K562 (cell line): ENCODE measurements at regions not wholly inside any gene's neighbourhood (a gene's known extent, or its start where the extent isn't known, plus 50 kb on each side); places are given as distances from the start of the nearest gene placed in this dataset.

Experiments
- ATAC-seq: fragments of 200-7000 bp; cut with Tn5 transposase; 3 replicates; pipeline ENCODE4 v1.9.1; 2020; ENCODE audit warnings: moderate library complexity
- BruUV-seq: library from RNA; stranded (reverse); fragments of 400-500 nt; replicated peaks from 2 replicates; lab custom pipeline; 2021; lab: Mats Ljungman, UMichigan
- CTCF ChIA-PET: fragments of 300-600 bp; formaldehyde crosslinking; extraction: SDS; loops from one replicate; lab custom pipeline; 2021; ENCODE audit warnings: low intra/inter-chr PET ratio; lab: Yijun Ruan, JAX
- POLR2A ChIA-PET: fragments of 300-600, 350-650 bp; sonication (Branson Sonifier 250); formaldehyde crosslinking; extraction: SDS; loops from one replicate; lab custom pipeline; 2021; ENCODE audit warnings: antibody characterized with exemption, inconsistent platforms; lab: Yijun Ruan, JAX
- DNase-seq, 4 experiments: peaks; one replicate each; pipeline versions ENCODE4 v3.0.0 to v3.0.0-alpha.2; 2011 to 2018; ENCODE audit warnings: low spot score in 3 of 4, mixed read lengths in 3 of 4; ENCODE audit errors: extremely low read depth in 1 of 4
- FAIRE-seq: peaks from 2 replicates; lab custom pipeline; 2011; peaks lifted over from hg19 to GRCh38; lab: Jason Lieb, UNC
- H2AFZ ChIP-seq: 2 replicates; pipeline ENCODE4 v1.6.0; 2011; ENCODE audit warnings: low read depth, low read length, control low read depth, inconsistent platforms
- H3K27ac ChIP-seq: fragments of 200-600 bp; 3 replicates; pipeline ENCODE4 v1.8.0; 2011; ENCODE audit warnings: low read depth, mild to moderate bottlenecking, control low read depth, inconsistent platforms, low read length, moderate library complexity, mixed read lengths; ENCODE audit errors: extremely low read depth
- H3K27me3 ChIP-seq, 2 experiments: fragments of 300-600 bp in 1 of 2; 2 replicates in 1 of 2; 3 replicates in 1 of 2; pipeline versions ENCODE4 v1.6.0 to v1.8.0; 2011; ENCODE audit warnings: inconsistent platforms in 2 of 2, low read length in 2 of 2, mild to moderate bottlenecking in 1 of 2, mixed read lengths in 1 of 2, moderate library complexity in 1 of 2; ENCODE audit not compliant: control insufficient read depth in 2 of 2, insufficient read depth in 2 of 2
- H3K36me3 ChIP-seq: fragments of 300-600 bp; 3 replicates; pipeline ENCODE4 v1.8.0; 2011; ENCODE audit warnings: mild to moderate bottlenecking, low read length, inconsistent platforms; ENCODE audit not compliant: control insufficient read depth, insufficient read depth
- H3K4me1 ChIP-seq, 2 experiments: fragments of 200-600 bp in 1 of 2; replicated peaks in 1 of 2; 2 replicates in 1 of 2; 3 replicates in 1 of 2; pipeline versions ENCODE4 v1.5.1 to v1.8.0; 2011; ENCODE audit warnings: inconsistent platforms in 2 of 2, low read length in 2 of 2, mild to moderate bottlenecking in 1 of 2, mixed read lengths in 1 of 2, moderate library complexity in 1 of 2; ENCODE audit not compliant: control insufficient read depth in 2 of 2, insufficient read depth in 2 of 2
- H3K4me2 ChIP-seq: 2 replicates; pipeline ENCODE4 v1.6.1; 2011; ENCODE audit warnings: low read length, control low read depth, inconsistent platforms, mixed read lengths; ENCODE audit not compliant: insufficient read depth
- H3K4me3 ChIP-seq: fragments of 200-600 bp; sonication (generic), shearing (Covaris generic); 2 replicates; pipeline ENCODE4 v1.5.1; 2016; ENCODE audit warnings: control low read depth, inconsistent platforms
- H3K79me2 ChIP-seq: fragments of 200-600 bp; 3 replicates; pipeline ENCODE4 v1.8.0; 2011; ENCODE audit warnings: low read length, inconsistent platforms; ENCODE audit not compliant: control insufficient read depth, insufficient read depth
- H3K9ac ChIP-seq, 2 experiments: 2 replicates each; pipeline versions ENCODE4 v1.6.0 to v1.6.1; 2011; ENCODE audit warnings: low read depth in 2 of 2, low read length in 2 of 2, control low read depth in 1 of 2, inconsistent platforms in 1 of 2, mild to moderate bottlenecking in 1 of 2, mixed read lengths in 1 of 2; ENCODE audit not compliant: insufficient read depth in 1 of 2
- H3K9me1 ChIP-seq: one replicate; pipeline ENCODE4 v1.6.0; 2011; ENCODE audit warnings: inconsistent platforms, mild to moderate bottlenecking, low read length, moderate library complexity; ENCODE audit not compliant: control insufficient read depth, insufficient read depth
- H3K9me3 ChIP-seq: replicated peaks from 2 replicates; pipeline ENCODE4 v1.5.1; 2011; ENCODE audit warnings: low read depth, low read length, inconsistent platforms; ENCODE audit not compliant: control insufficient read depth, insufficient read depth
- H4K20me1 ChIP-seq: replicated peaks from 2 replicates; pipeline ENCODE4 v1.6.1; 2011; ENCODE audit warnings: low read length, inconsistent platforms, mixed read lengths; ENCODE audit not compliant: control insufficient read depth, insufficient read depth
- FOXA3 ChIP-seq, 2 experiments: fragments of 450-650 bp in 1 of 2; sonication (generic) in 1 of 2; formaldehyde crosslinking; IDR thresholded peaks in 1 of 2; conservative IDR thresholded peaks in 1 of 2; 2 replicates each; pipeline versions ENCODE4 v1.4.0 to v1.8.0; 2020 to 2022; ENCODE audit warnings: mild to moderate bottlenecking in 2 of 2, missing genetic modification reagents in 1 of 2
- HLTF ChIP-seq: fragments of 450-650 bp; IDR thresholded peaks from 2 replicates; pipeline ENCODE4 v1.6.1; 2016
- HNRNPL ChIP-seq: fragments of 200-400 bp; formaldehyde crosslinking; IDR thresholded peaks from 2 replicates; pipeline ENCODE4 v1.6.1; 2017; ENCODE audit warnings: low read depth, mild to moderate bottlenecking, low read length
- RBM39 ChIP-seq: fragments of 200-400 bp; formaldehyde crosslinking; optimal IDR thresholded peaks from 2 replicates; pipeline ENCODE3; 2018; ENCODE audit warnings: low read depth, low read length
- SRSF3 ChIP-seq: fragments of 200-400 bp; formaldehyde crosslinking; IDR thresholded peaks from 2 replicates; pipeline ENCODE4 v1.6.1; 2016; ENCODE audit warnings: mild to moderate bottlenecking, low read length, moderate library complexity; ENCODE audit not compliant: insufficient read depth
- ZNF212 ChIP-seq: fragments of 450-650 bp; formaldehyde crosslinking; IDR thresholded peaks from 2 replicates; pipeline ENCODE4 v1.4.0; 2020; ENCODE audit warnings: mild to moderate bottlenecking
- WGBS: fragments of 100-300 bp; shearing (Covaris generic); methylation state at CpG from one replicate; pipeline ENCODE4 v1.1.6; 2016; ENCODE audit warnings: low coverage, mixed read lengths; ENCODE audit not compliant: insufficient coverage; ENCODE audit errors: missing lambda C conversion rate; 5-methylcytosine and 5-hydroxymethylcytosine counted together
- in situ Hi-C: fragments of 300-500 bp; cut with MboI; formaldehyde crosslinking; loops from 4 replicates; pipeline ENCODE4 v1.15.0; 2018; ENCODE audit warnings: inconsistent platforms, mixed read lengths
- intact Hi-C: fragments of 100-400 bp; cut with micrococcal nuclease; formaldehyde crosslinking; loops from 2 replicates; pipeline ENCODE4 v1.14.2; 2022
- TF ChIP-seq, protein P1 (sequence below): fragments of 200-800 bp; sonication (Bioruptor generic); IDR thresholded peaks from 2 replicates; pipeline ENCODE4 v1.6.1; 2017; ENCODE audit warnings: missing genetic modification characterization, missing compliant biosample characterization
- TF ChIP-seq, protein P2 (sequence below): sonication (generic); formaldehyde crosslinking; IDR thresholded peaks from 2 replicates; pipeline ENCODE4 v1.8.0; 2022; ENCODE audit warnings: mild to moderate bottlenecking, missing genetic modification reagents
- TF ChIP-seq, protein P3 (sequence below): fragments of 250-450 bp; sonication (Bioruptor Pico); IDR thresholded peaks from 2 replicates; pipeline ENCODE4 v1.4.0; 2020; ENCODE audit warnings: mild to moderate bottlenecking
- TF ChIP-seq, protein P4 (sequence below): fragments of 250-450 bp; sonication (Bioruptor Pico); IDR thresholded peaks from 2 replicates; pipeline ENCODE4 v1.4.0; 2020; ENCODE audit warnings: mild to moderate bottlenecking, moderate library complexity, borderline replicate concordance

DNA sequence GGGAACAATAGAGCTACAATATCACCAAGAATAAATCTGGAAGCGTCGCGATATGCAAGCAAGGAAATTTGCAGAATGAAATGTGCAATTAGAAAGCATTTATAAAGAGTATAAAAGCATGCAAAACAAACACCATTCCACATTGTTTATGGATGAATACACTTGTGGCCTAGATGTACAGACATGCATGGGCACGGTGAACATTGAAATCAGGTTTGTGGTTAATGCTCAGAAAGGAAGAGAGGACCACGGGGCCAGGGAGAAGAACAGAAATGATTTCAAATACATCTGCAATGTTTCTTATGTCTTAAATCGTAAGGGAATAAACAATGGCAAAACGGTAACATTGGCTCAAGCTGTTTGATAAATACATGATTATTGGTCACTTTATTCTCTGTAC lies 235.9 kb downstream of the FOXL1 start:
- WGBS: 0% methylated on average over 7 of the region's 7 CpGs
- TF ChIP-seq, protein P1, sequence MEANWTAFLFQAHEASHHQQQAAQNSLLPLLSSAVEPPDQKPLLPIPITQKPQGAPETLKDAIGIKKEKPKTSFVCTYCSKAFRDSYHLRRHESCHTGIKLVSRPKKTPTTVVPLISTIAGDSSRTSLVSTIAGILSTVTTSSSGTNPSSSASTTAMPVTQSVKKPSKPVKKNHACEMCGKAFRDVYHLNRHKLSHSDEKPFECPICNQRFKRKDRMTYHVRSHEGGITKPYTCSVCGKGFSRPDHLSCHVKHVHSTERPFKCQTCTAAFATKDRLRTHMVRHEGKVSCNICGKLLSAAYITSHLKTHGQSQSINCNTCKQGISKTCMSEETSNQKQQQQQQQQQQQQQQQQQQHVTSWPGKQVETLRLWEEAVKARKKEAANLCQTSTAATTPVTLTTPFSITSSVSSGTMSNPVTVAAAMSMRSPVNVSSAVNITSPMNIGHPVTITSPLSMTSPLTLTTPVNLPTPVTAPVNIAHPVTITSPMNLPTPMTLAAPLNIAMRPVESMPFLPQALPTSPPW (CRISPR knock-in tag): no peak
- TF ChIP-seq FOXA3 (CRISPR knock-in tag; conservative IDR thresholded peaks at IDR 0.05 in 1 of 2, IDR thresholded peaks at IDR 0.05 in 1 of 2) (no peak), SRSF3 (no peak), RBM39 (no peak), HLTF (no peak), ZNF212 (CRISPR knock-in tag) (no peak), HNRNPL (no peak)
- TF ChIP-seq, protein P2, sequence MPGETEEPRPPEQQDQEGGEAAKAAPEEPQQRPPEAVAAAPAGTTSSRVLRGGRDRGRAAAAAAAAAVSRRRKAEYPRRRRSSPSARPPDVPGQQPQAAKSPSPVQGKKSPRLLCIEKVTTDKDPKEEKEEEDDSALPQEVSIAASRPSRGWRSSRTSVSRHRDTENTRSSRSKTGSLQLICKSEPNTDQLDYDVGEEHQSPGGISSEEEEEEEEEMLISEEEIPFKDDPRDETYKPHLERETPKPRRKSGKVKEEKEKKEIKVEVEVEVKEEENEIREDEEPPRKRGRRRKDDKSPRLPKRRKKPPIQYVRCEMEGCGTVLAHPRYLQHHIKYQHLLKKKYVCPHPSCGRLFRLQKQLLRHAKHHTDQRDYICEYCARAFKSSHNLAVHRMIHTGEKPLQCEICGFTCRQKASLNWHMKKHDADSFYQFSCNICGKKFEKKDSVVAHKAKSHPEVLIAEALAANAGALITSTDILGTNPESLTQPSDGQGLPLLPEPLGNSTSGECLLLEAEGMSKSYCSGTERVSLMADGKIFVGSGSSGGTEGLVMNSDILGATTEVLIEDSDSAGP (CRISPR knock-in tag): no peak
- TF ChIP-seq, protein P3, sequence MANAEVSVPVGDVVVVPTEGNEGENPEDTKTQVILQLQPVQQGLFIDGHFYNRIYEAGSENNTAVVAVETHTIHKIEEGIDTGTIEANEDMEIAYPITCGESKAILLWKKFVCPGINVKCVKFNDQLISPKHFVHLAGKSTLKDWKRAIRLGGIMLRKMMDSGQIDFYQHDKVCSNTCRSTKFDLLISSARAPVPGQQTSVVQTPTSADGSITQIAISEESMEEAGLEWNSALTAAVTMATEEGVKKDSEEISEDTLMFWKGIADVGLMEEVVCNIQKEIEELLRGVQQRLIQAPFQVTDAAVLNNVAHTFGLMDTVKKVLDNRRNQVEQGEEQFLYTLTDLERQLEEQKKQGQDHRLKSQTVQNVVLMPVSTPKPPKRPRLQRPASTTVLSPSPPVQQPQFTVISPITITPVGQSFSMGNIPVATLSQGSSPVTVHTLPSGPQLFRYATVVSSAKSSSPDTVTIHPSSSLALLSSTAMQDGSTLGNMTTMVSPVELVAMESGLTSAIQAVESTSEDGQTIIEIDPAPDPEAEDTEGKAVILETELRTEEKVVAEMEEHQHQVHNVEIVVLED (CRISPR knock-in tag): no peak
- TF ChIP-seq, protein P4, sequence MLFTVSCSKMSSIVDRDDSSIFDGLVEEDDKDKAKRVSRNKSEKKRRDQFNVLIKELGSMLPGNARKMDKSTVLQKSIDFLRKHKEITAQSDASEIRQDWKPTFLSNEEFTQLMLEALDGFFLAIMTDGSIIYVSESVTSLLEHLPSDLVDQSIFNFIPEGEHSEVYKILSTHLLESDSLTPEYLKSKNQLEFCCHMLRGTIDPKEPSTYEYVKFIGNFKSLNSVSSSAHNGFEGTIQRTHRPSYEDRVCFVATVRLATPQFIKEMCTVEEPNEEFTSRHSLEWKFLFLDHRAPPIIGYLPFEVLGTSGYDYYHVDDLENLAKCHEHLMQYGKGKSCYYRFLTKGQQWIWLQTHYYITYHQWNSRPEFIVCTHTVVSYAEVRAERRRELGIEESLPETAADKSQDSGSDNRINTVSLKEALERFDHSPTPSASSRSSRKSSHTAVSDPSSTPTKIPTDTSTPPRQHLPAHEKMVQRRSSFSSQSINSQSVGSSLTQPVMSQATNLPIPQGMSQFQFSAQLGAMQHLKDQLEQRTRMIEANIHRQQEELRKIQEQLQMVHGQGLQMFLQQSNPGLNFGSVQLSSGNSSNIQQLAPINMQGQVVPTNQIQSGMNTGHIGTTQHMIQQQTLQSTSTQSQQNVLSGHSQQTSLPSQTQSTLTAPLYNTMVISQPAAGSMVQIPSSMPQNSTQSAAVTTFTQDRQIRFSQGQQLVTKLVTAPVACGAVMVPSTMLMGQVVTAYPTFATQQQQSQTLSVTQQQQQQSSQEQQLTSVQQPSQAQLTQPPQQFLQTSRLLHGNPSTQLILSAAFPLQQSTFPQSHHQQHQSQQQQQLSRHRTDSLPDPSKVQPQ (CRISPR knock-in tag): no peak
- H3K9me1 ChIP-seq: no peaks in the 10 kb centered on the region
- ATAC-seq (no peak), FAIRE-seq (no peak), DNase-seq (no peak)
- peaks cover 15 to 32% of the 10 kb centered on the region in 2 experiments; a peak in 3 of 5 replicates for H3K27me3 ChIP-seq
- H3K36me3 ChIP-seq: no peaks in the 10 kb centered on the region
- POLR2A ChIA-PET: no interaction called here
- H3K79me2 ChIP-seq: no peaks in the 10 kb centered on the region
- BruUV-seq: no TSS peak
- H2AFZ ChIP-seq: no peak overlapping the region
- in situ Hi-C loops (no loop called here), intact Hi-C loops (no loop called here)
- no peak overlapping the region for H3K4me2 ChIP-seq
- H3K9ac ChIP-seq: no peak overlapping the region
- CTCF ChIA-PET: interaction anchor here (0.6 kb wide), 1 partner anchor 242 kb away, joined by 3 read pairs; no protein-coding TSS in a partner anchor
- H3K9me3 ChIP-seq: no peaks in the 10 kb centered on the region
- no peaks in the 10 kb centered on the region for H4K20me1 ChIP-seq
- H3K4me1 ChIP-seq: no peaks in the 10 kb centered on the region; a peak in 1 of 5 replicates
- no peak overlapping the region for H3K4me3 ChIP-seq
- H3K27ac ChIP-seq: no peak overlapping the region
